HG03039 (cell line): ENCODE measurements at regions not wholly inside any gene's neighbourhood (a gene's known extent, or its start where the extent isn't known, plus 50 kb on each side); places are given as distances from the start of the nearest gene placed in this dataset.
A peak's percentile ranks its signal among the peaks of the same experiment; 100 is the strongest.
"Not testable (repeated sequence)": the region's sequence is repeated elsewhere in the genome, so short reads cannot be mapped to it uniquely, and the experiment has no call there.

Experiments used
- ATAC-seq: cut with Tn5 transposase; IDR thresholded peaks from one replicate; pipeline ENCODE4 v1.9.1; 2021; ENCODE audit warnings: mild to moderate bottlenecking, moderate library complexity; ENCODE audit not compliant: unreplicated experiment

GRCh38 chr5:50501491-50502228 lies 60.6 kb upstream of the EMB start:
- peak; percentile 100 for ATAC-seq

GRCh38 chr5:50513028-50513457 lies 72.0 kb upstream of the EMB start:
- ATAC-seq: not testable (repeated sequence)

GRCh38 chr5:50521060-50521459 lies 80.0 kb upstream of the EMB start:
- ATAC-seq: not testable (repeated sequence)

- not testable (repeated sequence) for ATAC-seq
These were observed 86.5 kb upstream of the EMB start for GRCh38 chr5:50527514-50528060.

- no peak for ATAC-seq
These were observed 94.3 kb upstream of the EMB start for GRCh38 chr5:50535393-50535792.

- not testable (repeated sequence) for ATAC-seq
These were observed 96.4 kb upstream of the EMB start for GRCh38 chr5:50537534-50537933.

- no peak for ATAC-seq
These were observed 106.2 kb upstream of the EMB start for GRCh38 chr5:50547303-50547702.

- ATAC-seq: no peak
These were observed 109.2 kb upstream of the EMB start for GRCh38 chr5:50550267-50550666.

GRCh38 chr5:50550993-50551392 lies 109.9 kb upstream of the EMB start:
- ATAC-seq: no peak

GRCh38 chr5:50553560-50553984 lies 112.5 kb upstream of the EMB start:
- ATAC-seq: no peak

GRCh38 chr5:50558640-50559039 lies 107.8 kb upstream of the PARP8 start:
- not testable (repeated sequence) for ATAC-seq

- no peak for ATAC-seq
These were observed 106.5 kb upstream of the PARP8 start for GRCh38 chr5:50559955-50560354.

GRCh38 chr5:50562694-50563093 lies 103.7 kb upstream of the PARP8 start:
- no peak for ATAC-seq

- ATAC-seq: no peak
These were observed 102.4 kb upstream of the PARP8 start for GRCh38 chr5:50564079-50564478.

- ATAC-seq: no peak
These were observed 101.9 kb upstream of the PARP8 start for GRCh38 chr5:50564558-50564957.

- no peak for ATAC-seq
These were observed 92.3 kb upstream of the PARP8 start for GRCh38 chr5:50574121-50574520.

- no peak for ATAC-seq
These were observed 90.7 kb upstream of the PARP8 start for GRCh38 chr5:50575740-50576139.

GRCh38 chr5:50576265-50576664 lies 90.2 kb upstream of the PARP8 start:
- ATAC-seq: no peak

- no peak for ATAC-seq
These were observed 89.7 kb upstream of the PARP8 start for GRCh38 chr5:50576686-50577256.

GRCh38 chr5:50580506-50580905 lies 85.9 kb upstream of the PARP8 start:
- ATAC-seq: no peak

- ATAC-seq: not testable (repeated sequence)
These were observed 84.6 kb upstream of the PARP8 start for GRCh38 chr5:50581845-50582244.

GRCh38 chr5:50582699-50583098 lies 83.7 kb upstream of the PARP8 start:
- no peak for ATAC-seq
